ENCODE measurements at regions not wholly inside any gene's neighbourhood (a gene's known extent, or its start where the extent isn't known, plus 50 kb on each side); places are given as distances from the start of the nearest gene placed in this dataset.

- TF ChIP-seq, protein P1, sequence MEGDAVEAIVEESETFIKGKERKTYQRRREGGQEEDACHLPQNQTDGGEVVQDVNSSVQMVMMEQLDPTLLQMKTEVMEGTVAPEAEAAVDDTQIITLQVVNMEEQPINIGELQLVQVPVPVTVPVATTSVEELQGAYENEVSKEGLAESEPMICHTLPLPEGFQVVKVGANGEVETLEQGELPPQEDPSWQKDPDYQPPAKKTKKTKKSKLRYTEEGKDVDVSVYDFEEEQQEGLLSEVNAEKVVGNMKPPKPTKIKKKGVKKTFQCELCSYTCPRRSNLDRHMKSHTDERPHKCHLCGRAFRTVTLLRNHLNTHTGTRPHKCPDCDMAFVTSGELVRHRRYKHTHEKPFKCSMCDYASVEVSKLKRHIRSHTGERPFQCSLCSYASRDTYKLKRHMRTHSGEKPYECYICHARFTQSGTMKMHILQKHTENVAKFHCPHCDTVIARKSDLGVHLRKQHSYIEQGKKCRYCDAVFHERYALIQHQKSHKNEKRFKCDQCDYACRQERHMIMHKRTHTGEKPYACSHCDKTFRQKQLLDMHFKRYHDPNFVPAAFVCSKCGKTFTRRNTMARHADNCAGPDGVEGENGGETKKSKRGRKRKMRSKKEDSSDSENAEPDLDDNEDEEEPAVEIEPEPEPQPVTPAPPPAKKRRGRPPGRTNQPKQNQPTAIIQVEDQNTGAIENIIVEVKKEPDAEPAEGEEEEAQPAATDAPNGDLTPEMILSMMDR (IDR thresholded peaks at IDR 0.05): no peak
- TF ChIP-seq POLR2A (IDR thresholded peaks at IDR 0.05): no peak
Observed at GRCh38 chr6:4610256-4610655, 165.9 kb upstream of the CDYL start.

Measured in breast epithelium (tissue), 3 donors.